Endothelial cell of umbilical vein (primary cell): ENCODE measurements at regions not wholly inside any gene's neighbourhood (a gene's known extent, or its start where the extent isn't known, plus 50 kb on each side); places are given as distances from the start of the nearest gene placed in this dataset.

ENCODE experiments used
- BruUV-seq: library from RNA; stranded (reverse); fragments of 400-500 nt; replicated peaks from 2 replicates; lab custom pipeline; 2021; lab: Mats Ljungman, UMichigan
- CTCF ChIA-PET: fragments of 300-600, 350-600 bp; sonication (Branson Sonifier 250); formaldehyde crosslinking; loops from one replicate; lab custom pipeline; 2021; ENCODE audit warnings: antibody characterized with exemption, inconsistent platforms; lab: Charles Lee
- POLR2A ChIA-PET: fragments of 300-600, 350-600 bp; sonication (Branson Sonifier 250); formaldehyde crosslinking; loops from one replicate; lab custom pipeline; 2021; ENCODE audit warnings: antibody characterized with exemption, inconsistent platforms; lab: Charles Lee
- DNase-seq: peaks from one replicate; pipeline ENCODE4 v3.0.0-alpha.2; 2011; ENCODE audit warnings: low read depth, low spot score
- FAIRE-seq: peaks from 2 replicates; lab custom pipeline; 2011; peaks lifted over from hg19 to GRCh38; lab: Jason Lieb, UNC
- H2AFZ ChIP-seq: 2 replicates; pipeline ENCODE4 v1.6.0; 2012; ENCODE audit warnings: low read depth, low read length, control low read depth, inconsistent platforms
- H3K27ac ChIP-seq: 2 replicates; pipeline ENCODE4 v1.5.1; 2011; ENCODE audit warnings: low read depth, mild to moderate bottlenecking, control low read depth, low read length, moderate library complexity; ENCODE audit not compliant: insufficient read depth
- H3K27me3 ChIP-seq, 2 experiments: 2 replicates each; pipeline versions ENCODE4 v1.6.0 to v1.6.1; 2011; ENCODE audit warnings: low read length in 2 of 2, mixed read lengths in 1 of 2; ENCODE audit not compliant: control insufficient read depth in 2 of 2, insufficient read depth in 2 of 2
- H3K36me3 ChIP-seq, 2 experiments: 2 replicates in 1 of 2; 3 replicates in 1 of 2; pipeline ENCODE4 v1.5.1; 2011; ENCODE audit warnings: low read length in 2 of 2, mild to moderate bottlenecking in 1 of 2, moderate library complexity in 1 of 2; ENCODE audit not compliant: control insufficient read depth in 2 of 2, insufficient read depth in 2 of 2; ENCODE audit errors: extremely low read depth in 1 of 2
- H3K4me1 ChIP-seq: 3 replicates; pipeline ENCODE4 v1.5.1; 2011; ENCODE audit warnings: mild to moderate bottlenecking, low read length; ENCODE audit not compliant: control insufficient read depth, insufficient read depth; ENCODE audit errors: extremely low read depth
- H3K4me2 ChIP-seq: 2 replicates; pipeline ENCODE4 v1.6.1; 2011; ENCODE audit warnings: low read length, control low read depth, mixed read lengths; ENCODE audit not compliant: insufficient read depth
- H3K4me3 ChIP-seq, 3 experiments: fragments of 200-600 bp in 1 of 3; sonication (generic), shearing (Covaris generic) in 1 of 3; replicated peaks in 1 of 3; 2 replicates each; pipeline ENCODE4 v1.5.1; 2011 to 2016; ENCODE audit warnings: control low read depth in 3 of 3, low read length in 3 of 3, mild to moderate bottlenecking in 2 of 3, inconsistent platforms in 1 of 3, low read depth in 1 of 3, moderate library complexity in 1 of 3; ENCODE audit not compliant: insufficient read depth in 1 of 3
- H3K79me2 ChIP-seq: 2 replicates; pipeline ENCODE4 v1.6.0; 2012; ENCODE audit warnings: low read length, inconsistent platforms; ENCODE audit not compliant: control insufficient read depth, insufficient read depth
- H3K9ac ChIP-seq: replicated peaks from 2 replicates; pipeline ENCODE3; 2011; ENCODE audit warnings: low read length, control low read depth; ENCODE audit not compliant: insufficient read depth; ENCODE audit errors: extremely low read depth
- H3K9me1 ChIP-seq: replicated peaks from 3 replicates; pipeline ENCODE4 v1.6.0; 2011; ENCODE audit warnings: mild to moderate bottlenecking, low read length; ENCODE audit not compliant: control insufficient read depth, insufficient read depth; ENCODE audit errors: extremely low read depth
- H3K9me3 ChIP-seq: replicated peaks from 2 replicates; pipeline ENCODE4 v1.5.1; 2012; ENCODE audit warnings: low read length, inconsistent platforms; ENCODE audit not compliant: control insufficient read depth, insufficient read depth
- H4K20me1 ChIP-seq: replicated peaks from 2 replicates; pipeline ENCODE3; 2011; ENCODE audit warnings: mild to moderate bottlenecking, low read length; ENCODE audit not compliant: control insufficient read depth, insufficient read depth; ENCODE audit errors: extremely low read depth
- CTCF ChIP-seq, 2 donors: IDR thresholded peaks; 1 replicate in 1 of 2; 2 replicates in 1 of 2; pipeline ENCODE4 v1.5.1; 2011; ENCODE audit warnings: low read length in 2 of 2, mild to moderate bottlenecking in 2 of 2, moderate library complexity in 2 of 2, control low read depth in 1 of 2, inconsistent platforms in 1 of 2, low read depth in 1 of 2; ENCODE audit not compliant: insufficient read depth in 1 of 2; ENCODE audit errors: extremely low read depth in 1 of 2
- EZH2 ChIP-seq: IDR thresholded peaks from 2 replicates; pipeline ENCODE4 v1.6.1; 2012; ENCODE audit warnings: borderline replicate concordance, low read depth, mild to moderate bottlenecking, moderate library complexity, low read length, inconsistent platforms; ENCODE audit not compliant: severe bottlenecking
- FOS ChIP-seq: IDR thresholded peaks from 2 replicates; pipeline ENCODE4 v1.6.1; 2011; ENCODE audit warnings: mild to moderate bottlenecking, low read length, moderate library complexity, borderline replicate concordance; ENCODE audit not compliant: insufficient read depth
- GATA2 ChIP-seq: IDR thresholded peaks from 2 replicates; pipeline ENCODE4 v1.7.0; 2011; ENCODE audit warnings: low read depth, mild to moderate bottlenecking, moderate library complexity, mixed read lengths, low read length; ENCODE audit not compliant: insufficient read length, insufficient read depth
- JUN ChIP-seq: IDR thresholded peaks from 2 replicates; pipeline ENCODE4 v1.6.1; 2011; ENCODE audit warnings: borderline replicate concordance, low read depth; ENCODE audit not compliant: insufficient read length, insufficient read depth
- MAX ChIP-seq: IDR thresholded peaks from 2 replicates; pipeline ENCODE4 v1.6.1; 2011; ENCODE audit not compliant: insufficient read depth, insufficient read length
- MYC ChIP-seq: IDR thresholded peaks from one replicate; pipeline ENCODE4 v1.6.1; 2011; ENCODE audit warnings: mild to moderate bottlenecking, low read depth, low read length
- POLR2A ChIP-seq: IDR thresholded peaks from 2 replicates; pipeline ENCODE4 v1.6.1; 2012; ENCODE audit warnings: low read depth, mild to moderate bottlenecking, control low read depth, low read length
- POLR2AphosphoS5 ChIP-seq: IDR thresholded peaks from 2 replicates; pipeline ENCODE4 v1.6.1; 2012; ENCODE audit warnings: low read depth, mild to moderate bottlenecking, control low read depth, low read length, moderate library complexity; ENCODE audit not compliant: insufficient read depth
- dilution Hi-C: fragments of 300-500 bp; cut with MboI; formaldehyde crosslinking; loops from one replicate; pipeline ENCODE4 v1.15.0; 2019; ENCODE audit warnings: low sequenced_read_pairs; ENCODE audit not compliant: extremely low pct_ligation_motif_present
- intact Hi-C: fragments of 100-400 bp; cut with micrococcal nuclease; formaldehyde crosslinking; loops from one replicate; pipeline ENCODE4 v1.10.0; 2022

- no peaks in the 10 kb centered on the region for H3K4me1 ChIP-seq
- H3K27ac ChIP-seq, result no peak overlapping the region
- no peaks in the 10 kb centered on the region for H3K27me3 ChIP-seq
- H3K79me2 ChIP-seq, result no peaks in the 10 kb centered on the region
- FAIRE-seq (no peak), DNase-seq (no peak)
- no peak overlapping the region for H2AFZ ChIP-seq
- no peaks in the 10 kb centered on the region for H3K9me3 ChIP-seq
- intact Hi-C loops, result no loop called here
- ChIA-PET CTCF (no interaction called here), POLR2A (no interaction called here)
- H3K9ac ChIP-seq, result no peak overlapping the region
- H4K20me1 ChIP-seq, result no peaks in the 10 kb centered on the region
- no peak overlapping the region for H3K4me3 ChIP-seq
- no peak for TF ChIP-seq MAX
- TF ChIP-seq POLR2A, result no peak
- TF ChIP-seq CTCF (IDR thresholded peaks at IDR 0.05; ENCODE audit: extremely low read depth in 1 of 2, insufficient read depth in 1 of 2, low read depth in 1 of 2, low read length in 2 of 2), result no peak
- TF ChIP-seq GATA2, result no peak
- TF ChIP-seq POLR2AphosphoS5, result no peak
- TF ChIP-seq FOS, result no peak
- TF ChIP-seq EZH2, result no peak
- no peak for TF ChIP-seq JUN
- no peak for TF ChIP-seq MYC
- no peak overlapping the region for H3K4me2 ChIP-seq
- dilution Hi-C loops, result no loop called here
- BruUV-seq, result no TSS peak
- H3K36me3 ChIP-seq, result no peaks in the 10 kb centered on the region
- H3K9me1 ChIP-seq, result no peaks in the 10 kb centered on the region
Observed at GRCh38 chr16:48001324-48001895, 154.4 kb downstream of the ABCC12 start.
